ENCODE measurements at regions not wholly inside any gene's neighbourhood (a gene's known extent, or its start where the extent isn't known, plus 50 kb on each side); places are given as distances from the start of the nearest gene placed in this dataset.
A peak's percentile ranks its signal among the peaks of the same experiment; 100 is the strongest.

DNA sequence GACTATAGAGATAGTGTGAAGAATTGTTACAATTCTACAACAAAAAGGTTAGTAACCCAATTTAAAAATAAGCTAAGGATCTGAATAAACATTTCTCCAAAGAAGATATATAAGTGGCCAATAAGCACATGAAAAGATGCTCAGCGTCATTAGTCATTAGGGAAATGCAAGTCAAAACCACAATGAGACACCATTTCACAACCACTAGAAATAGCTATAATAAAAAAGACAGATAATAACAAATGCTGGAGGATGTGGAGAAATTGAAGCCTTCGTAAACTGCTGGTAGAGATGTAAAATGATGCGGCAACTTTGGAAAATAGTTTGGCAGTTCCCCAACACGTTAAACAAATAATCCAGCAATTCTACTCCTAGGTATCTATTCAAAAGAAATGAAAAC lies 366.5 kb upstream of the POU3F3 start:
- no peak for DNase-seq (ENCODE audit: low read depth in 4 of 4, low spot score in 3 of 4)

DNA sequence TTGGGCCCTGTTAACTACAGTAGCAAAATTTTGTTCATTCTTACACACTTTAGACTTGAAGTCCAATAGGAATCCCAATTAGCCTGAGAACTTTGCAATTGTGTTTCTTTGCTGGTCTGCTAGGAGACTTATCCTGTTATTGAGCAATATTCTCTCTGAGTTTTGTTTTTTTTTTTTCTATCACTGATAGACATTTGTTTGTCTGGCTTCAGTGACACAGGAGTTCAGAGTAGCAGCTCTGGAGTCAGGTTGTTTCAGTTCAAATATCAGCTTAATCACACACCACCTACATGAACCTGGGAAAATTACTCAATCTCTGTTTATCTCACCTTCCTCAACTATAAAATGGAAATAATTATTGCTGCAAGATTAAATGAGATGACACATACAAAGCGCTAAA lies 360.2 kb upstream of the POU3F3 start:
- no peak for DNase-seq (ENCODE audit: low read depth in 4 of 4, low spot score in 3 of 4)

DNA sequence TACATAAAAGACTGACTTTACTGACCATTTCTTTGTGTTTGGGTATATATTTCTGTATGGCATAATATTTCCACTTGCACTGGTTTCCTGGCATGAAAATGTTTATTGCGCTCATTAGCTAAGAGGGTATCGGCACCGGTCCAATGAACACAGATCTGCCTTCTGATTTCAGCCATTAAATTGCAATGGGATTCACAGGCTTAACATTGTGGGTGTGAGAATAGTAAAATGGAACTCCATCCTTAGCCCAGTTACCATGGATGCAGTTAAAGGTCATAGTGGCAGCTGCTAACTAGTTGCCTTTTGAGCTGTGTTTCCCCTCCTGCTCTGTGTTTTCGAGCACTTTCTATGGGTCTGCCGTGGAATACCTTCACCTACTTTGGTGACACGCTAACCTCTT lies 352.6 kb upstream of the POU3F3 start:
- DNase-seq (ENCODE audit: low read depth in 4 of 4, low spot score in 3 of 4) = no peak

DNA sequence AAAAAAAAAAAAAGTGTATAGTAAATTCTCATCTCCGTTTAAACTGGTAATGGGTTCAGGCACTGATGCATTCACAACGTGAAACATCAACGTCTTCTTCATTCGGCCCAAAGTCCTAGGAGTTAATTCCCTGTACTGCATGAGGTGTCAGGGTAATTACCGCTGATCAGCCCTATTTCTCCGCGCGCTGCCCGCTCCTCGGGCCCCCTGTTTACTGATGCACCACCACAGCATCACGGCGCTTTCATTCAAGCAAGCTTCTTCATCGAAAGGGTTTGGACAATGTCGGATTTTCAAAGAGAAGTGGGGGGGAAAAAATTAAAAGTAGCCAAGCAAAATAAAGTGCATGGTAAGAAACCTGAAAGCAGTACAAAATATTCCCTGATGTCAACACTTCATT lies 352.0 kb upstream of the POU3F3 start:
- DNase-seq (ENCODE audit: low read depth in 4 of 4, low spot score in 3 of 4) = no peak

DNA sequence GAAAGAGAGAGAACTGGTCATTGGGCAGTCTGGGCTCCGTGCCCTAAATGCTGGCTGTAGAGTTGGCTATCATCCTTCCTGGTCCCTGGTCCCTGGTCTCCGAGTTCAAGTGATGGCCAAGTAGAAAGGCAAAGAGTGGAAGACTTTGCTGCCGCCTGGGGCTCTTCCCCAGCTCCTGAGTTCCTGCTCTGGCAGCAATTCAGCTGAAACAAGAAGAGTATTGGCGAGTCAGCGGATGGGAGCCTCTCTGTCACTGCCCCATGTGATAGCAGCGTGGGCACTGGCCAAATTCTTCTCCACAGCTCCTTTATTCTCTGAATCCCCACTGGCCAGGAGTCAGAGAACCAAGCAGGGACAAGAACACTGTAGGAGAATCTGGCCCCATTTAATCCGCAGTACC lies 351.0 kb upstream of the POU3F3 start:
- DNase-seq (ENCODE audit: low read depth in 4 of 4, low spot score in 3 of 4) = no peak

DNA sequence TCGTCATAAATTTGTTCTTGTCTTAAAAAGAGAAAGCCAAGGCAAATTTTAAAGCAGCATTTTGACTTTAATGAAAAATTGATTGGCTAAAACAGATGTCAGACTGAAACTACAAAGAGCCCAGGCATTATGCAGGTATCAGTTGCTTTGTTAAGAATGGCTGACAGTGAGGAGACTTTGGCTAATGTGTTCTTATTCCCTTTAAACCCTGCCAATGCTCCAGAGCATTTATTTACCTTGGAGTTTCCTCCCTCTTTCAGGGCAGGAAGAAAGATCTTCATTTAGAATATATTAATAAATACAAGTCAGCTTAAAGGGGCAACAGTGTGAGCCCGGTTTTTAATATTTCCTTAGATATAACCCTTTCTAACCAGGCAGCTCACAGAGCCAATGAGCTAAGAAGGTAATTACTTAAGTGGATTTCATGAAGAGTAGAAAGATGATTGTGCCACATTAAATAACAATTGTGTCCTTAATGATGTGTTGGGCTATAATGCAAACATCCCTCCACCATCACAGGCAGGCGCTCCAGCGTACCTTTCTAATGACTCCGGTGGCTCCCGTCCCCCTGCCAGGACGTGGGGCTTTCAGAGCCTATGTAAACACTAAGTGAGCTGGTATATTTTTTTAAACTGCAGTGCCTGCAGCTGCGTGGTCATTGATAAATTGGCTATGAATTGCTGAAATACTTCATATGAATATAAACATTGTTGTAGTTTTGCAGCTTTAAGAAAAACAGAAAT lies 349.4 kb upstream of the POU3F3 start:
- no peak for DNase-seq (ENCODE audit: low read depth in 4 of 4, low spot score in 3 of 4)

DNA sequence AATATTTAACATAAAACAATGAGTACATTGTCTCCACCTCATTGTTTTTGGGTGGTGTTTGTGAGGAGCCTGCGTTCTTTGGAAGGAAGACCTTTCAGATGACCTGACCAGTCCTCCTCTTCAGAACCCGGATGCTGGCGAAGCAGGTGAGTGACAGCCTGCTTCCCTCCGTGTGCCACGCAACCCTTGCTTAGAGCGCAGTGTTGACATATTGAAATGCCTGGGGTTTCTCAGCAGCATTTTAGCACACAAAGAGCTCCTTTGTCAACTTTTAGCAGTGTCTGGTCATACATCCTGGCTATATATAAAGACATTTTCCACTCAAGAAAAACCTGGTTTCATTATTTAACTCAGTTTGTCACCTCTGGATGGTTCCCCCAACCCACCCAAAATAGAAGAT lies 335.7 kb upstream of the POU3F3 start:
- DNase-seq (ENCODE audit: low read depth in 4 of 4, low spot score in 3 of 4) = no peak

DNA sequence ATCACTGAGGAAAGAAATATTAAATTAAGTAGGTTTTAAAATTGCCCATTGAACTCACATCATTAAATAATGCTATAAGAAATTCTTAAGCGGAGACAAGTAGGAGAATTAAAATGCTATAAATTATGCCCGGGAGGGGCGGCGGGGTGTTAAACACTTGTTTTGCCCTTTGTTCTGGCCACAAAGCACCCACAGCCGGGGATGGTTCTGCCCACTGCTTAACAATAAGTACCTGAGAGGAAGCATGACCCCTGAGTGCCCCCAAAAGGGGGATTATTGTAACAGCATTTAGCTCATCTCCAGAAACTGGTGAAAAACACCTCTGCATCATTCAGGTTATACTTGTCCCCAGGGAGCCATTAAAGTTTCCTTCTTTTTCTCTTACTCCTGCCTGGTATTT lies 332.7 kb upstream of the POU3F3 start:
- DNase-seq (ENCODE audit: low read depth in 4 of 4, low spot score in 3 of 4) = peak in 1 of 4 donors; percentile 1

DNA sequence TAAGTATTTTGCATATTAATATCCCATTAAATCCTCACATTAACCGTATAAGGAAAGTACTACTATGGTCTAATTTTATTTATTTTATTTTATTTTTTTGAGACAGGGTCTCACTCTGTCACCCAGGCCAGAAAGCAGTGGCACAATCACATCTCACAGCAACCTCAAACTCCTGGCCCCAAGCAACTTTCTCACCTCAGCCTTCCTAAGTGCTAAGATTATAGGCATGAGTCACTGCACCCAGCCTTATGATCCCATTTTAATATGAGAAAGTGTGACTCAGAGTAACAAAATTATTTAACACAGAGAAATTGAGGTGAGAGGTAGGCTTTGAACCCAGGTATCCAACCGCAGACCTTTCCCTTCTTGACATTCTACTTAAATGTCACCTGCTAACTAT lies 330.0 kb upstream of the POU3F3 start:
- no peak for DNase-seq (ENCODE audit: low read depth in 4 of 4, low spot score in 3 of 4)

DNA sequence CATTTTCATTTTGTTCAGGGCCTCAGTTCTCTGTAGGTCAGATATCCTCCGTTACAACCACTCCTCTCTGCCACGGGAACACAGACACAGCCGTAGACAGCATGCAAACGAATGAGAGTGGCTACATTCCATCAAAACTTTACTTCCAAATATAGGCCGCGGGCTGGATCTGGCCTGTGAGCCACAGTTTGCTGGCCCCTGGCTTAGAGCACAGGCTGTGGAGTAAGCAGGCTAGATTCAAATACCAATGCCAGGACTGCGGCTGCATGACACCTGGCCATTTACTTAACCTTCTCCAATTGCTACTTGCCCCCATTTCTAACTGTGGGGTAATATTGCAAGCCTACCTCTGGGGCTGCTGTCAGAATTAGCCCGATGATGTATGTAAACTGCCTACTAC lies 325.8 kb upstream of the POU3F3 start:
- DNase-seq (ENCODE audit: low read depth in 4 of 4, low spot score in 3 of 4) = no peak

DNA sequence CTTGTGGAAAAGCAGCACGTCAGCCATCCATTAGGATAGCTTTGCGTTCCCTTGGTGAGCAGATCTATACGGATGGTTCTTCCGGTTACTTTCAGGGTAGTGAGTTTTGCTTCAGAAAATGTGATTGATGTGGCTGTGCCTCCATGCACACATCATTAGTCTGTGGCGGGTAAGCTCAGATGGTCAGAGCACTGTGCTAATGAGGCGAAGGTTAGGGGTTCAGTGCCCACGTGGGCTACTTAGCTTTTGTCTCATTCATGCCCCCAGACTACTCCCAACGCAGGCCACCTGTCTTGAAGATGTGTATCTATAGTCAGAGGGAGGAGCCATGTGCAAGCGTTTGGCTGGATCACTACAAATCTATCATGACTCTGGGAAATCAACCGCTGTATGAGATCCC lies 322.8 kb upstream of the POU3F3 start:
- no peak for DNase-seq (ENCODE audit: low read depth in 4 of 4, low spot score in 3 of 4)

DNA sequence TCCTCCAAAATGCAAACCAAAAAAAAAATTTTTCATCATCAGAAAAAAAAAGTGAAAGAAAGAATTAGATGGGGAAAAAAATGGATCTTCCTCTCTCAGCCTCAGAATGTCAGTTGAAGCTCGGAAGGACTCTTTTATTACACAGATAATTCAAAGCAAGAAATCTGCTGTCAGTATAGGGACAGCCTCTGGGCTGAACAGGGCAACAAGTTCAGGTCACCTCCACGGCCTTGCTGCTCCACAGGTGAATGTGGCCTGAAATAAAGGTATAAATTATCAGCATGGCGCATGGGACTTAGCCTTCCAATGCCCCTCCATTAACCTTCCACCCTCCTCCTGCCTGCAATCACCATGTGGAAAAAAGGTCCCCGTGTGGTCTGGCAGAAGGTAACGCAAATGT lies 316.8 kb upstream of the POU3F3 start:
- DNase-seq (ENCODE audit: low read depth in 4 of 4, low spot score in 3 of 4) = no peak

DNA sequence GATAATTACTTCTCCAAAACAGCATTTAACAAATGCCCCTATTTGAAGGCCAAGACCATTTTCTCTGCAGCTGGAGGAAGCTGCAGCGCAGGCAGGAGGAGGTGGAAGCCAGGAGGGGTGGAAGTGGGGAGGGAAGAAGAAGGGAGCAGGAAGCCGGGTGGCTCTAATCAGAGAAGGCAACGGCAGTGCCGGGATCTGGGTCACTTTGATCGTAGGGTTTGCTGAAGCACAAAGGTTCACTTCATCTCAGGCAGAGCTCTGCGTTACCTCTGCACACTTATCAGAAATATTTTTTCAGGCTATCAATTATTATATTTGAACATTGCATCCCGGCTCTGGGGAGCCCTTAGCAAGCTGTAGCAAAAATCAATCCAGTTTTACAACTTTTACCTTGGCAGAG lies 315.8 kb upstream of the POU3F3 start:
- DNase-seq (ENCODE audit: low read depth in 4 of 4, low spot score in 3 of 4) = no peak

DNA sequence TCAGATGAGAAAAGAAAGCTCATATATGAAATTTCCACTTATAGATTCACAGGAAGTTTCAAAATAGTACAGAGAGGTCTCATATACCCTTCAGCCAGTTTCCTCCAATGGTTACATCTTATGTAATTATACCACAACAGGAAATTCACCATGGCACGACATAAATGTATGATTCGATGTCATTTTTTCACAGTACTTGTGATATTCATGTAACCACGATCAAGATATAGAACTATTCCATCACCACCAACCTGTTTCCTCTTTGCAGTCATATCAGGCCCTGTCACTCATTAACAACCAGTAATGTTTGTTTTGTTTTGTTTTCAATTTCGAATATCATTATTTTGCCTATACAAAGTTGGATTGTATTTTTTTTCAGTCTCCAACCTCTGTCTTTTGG lies 314.3 kb upstream of the POU3F3 start:
- DNase-seq (ENCODE audit: low read depth in 4 of 4, low spot score in 3 of 4) = no peak

DNA sequence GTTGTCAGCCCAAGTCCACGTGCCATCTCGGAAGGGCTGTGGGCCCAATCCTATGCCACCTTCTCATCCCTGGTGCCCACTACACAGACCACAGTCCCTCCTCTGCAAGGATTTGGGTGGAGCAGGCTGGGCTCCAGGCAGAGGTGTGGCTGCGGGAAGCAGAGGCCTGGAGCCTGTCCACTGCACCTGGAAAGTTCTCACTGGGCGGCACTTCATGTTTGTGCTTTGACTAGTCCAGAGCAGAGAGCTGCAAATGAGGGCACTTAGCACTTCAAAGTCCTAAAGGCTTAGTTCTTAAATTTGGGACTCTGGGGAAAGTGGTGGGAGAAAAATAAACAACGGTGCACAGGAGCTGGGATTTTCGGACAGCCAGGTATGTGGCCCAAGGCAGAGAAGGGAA lies 308.9 kb upstream of the POU3F3 start:
- DNase-seq (ENCODE audit: low read depth in 4 of 4, low spot score in 3 of 4) = no peak

DNA sequence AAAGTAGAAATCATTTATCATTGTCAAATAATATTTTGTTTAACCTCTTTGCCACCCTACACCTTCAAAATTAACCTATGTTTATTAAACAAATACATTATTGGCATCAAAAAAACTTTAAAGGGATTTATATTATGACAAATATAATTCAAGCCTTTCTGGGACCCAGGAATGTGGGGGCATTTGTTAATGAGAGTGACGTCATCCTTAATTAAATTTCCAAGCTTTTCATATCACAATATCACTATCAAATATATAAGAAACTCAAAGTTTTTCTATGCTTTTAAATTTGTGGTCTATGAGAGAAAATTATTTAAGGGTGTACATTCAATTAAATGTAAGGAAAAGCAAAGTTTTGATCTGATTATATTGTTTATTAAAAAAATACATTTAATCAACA lies 307.4 kb upstream of the POU3F3 start:
- DNase-seq (ENCODE audit: low read depth in 4 of 4, low spot score in 3 of 4) = no peak

DNA sequence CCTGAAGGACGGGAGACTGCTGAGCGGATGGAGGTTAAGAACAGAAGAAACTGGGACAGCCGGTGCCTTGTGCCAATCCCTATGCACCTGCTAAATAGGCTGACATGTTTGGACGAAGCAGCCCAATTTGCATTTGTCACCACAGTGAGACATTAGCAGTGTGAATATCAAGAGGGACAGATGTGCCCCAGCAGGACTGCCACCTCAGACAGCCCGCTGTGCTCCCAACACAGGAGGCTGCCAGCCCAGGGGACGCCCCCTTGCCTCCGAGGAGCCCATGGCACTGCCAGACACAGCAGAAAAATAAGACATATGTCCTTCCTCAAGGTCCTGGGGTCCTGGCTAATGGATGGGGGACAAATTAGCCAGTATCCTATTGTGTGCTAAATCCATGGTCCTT lies 306.7 kb upstream of the POU3F3 start:
- DNase-seq (ENCODE audit: low read depth in 4 of 4, low spot score in 3 of 4) = no peak

DNA sequence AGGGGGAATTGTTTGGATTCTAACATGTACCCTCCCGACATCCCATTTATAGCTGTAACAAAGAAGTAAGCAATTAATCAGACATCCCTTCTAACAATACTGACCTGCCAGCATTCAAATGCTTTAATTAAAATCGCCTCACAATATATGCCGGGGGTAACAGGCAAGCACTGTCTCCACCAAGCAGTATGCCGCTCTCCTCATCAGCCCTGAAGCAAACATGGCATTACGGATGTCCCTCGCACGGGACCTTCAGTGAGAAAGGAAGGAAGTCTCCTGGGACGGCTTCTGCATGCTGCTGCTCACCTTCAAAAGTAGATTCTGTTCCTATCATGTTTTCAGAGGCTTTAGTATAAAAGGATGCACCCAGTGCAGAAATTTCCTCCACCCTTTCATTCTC lies 292.7 kb upstream of the POU3F3 start:
- DNase-seq (ENCODE audit: low read depth in 4 of 4, low spot score in 3 of 4) = no peak

DNA sequence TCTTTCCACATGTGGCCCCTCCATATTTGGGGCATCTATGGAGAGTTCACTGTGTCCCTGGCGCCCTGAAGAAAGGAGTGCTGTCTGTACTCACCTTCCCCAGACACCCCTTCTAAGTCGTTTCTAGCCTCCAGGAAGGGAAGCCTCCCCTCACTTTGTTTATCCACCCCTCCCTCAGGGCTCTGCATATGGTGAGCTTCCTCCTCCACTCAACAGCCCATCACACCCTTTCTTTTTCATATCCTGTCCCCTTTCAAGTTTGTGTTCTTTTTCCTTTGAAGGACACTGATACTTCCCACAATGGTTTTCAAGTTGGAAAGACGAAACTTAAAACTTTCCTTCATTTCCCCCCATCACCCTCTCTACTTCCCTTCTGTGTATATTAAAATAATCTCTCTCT lies 291.4 kb upstream of the POU3F3 start:
- no peak for DNase-seq (ENCODE audit: low read depth in 4 of 4, low spot score in 3 of 4)

DNA sequence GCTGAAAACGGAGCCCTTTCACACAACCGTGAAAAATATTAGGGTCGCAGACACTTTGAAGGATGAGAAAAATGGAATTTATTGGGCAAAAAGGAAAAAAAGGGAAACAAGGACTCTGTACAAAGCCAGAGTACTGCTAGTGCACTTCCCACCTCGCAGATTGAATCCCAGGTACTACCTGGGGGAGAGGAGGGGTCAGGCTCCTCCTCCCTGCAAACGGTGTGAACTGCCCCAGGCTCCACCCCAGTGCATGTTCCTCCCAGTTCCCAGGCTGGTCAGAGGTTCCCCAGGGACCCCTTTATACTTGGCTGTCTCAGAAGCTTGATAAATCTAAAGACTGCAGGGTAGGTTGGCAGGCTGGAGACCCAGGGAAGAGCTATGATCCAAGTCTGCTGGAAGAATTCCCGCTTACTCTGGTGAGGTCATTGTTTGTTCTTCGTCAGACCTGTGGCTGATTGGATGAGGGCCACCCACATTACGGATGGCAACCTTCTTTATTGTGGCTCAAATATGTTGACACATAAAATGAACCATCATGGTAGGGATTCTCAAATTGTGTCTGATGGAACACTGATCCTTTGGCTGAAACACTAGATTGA lies 290.4 kb upstream of the POU3F3 start:
- DNase-seq (ENCODE audit: low read depth in 4 of 4, low spot score in 3 of 4) = no peak

DNA sequence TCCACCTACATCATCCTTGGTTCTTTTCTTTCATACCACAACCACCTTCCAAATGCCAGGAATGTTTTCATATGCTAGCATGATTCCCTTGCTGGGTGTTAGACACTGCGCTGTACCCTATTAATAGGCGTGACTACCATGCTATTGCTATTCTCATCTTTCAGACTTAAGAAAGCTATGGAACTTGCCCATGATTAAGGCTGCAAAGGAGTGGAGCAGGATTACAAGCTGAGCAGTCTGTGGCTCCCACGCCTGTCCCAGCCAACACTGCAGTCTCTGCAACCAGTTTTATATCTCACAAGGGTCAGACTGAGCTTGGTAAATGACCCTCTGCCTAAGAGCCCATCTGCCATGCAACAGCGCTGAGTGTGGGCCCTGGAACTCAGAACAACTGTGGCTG lies 285.7 kb upstream of the POU3F3 start:
- no peak for DNase-seq (ENCODE audit: low read depth in 4 of 4, low spot score in 3 of 4)

DNA sequence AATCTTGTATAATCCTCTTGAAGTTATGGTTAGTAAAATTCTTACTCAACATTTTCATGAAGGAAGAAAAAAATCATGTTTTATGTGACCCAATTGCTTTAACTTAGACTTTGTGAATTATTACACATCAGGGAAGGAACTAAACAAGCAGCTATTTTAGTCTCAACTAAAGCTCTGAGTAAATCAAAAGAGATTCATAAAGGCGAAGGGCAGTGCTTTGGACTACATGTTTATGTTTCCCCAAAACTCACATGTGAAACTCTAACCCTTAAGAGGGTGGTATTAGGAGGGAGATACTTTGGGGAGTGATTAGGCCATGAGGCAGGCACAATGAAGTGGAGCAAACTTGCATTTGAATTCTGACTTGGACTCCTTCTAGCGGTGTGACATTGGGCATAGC lies 283.7 kb upstream of the POU3F3 start:
- no peak for DNase-seq (ENCODE audit: low read depth in 4 of 4, low spot score in 3 of 4)

DNA sequence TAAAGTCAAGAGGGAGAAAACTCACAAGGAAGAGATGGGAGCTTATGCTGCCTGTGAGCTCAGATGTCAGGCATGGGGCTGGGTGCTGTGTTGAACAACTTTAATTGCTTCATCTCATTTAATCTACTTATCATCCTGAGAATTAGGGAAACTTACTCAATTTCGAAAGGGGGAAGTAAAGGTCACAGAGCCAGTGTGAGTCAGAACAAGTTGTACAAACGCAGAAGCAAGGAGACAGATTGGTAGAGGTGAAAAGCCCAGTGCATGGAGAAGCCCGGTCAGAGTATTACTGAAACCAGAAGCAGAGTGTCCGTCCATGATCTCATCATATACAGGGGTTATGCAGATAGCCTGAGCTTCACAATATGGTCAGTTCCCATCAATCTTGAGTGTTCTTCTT lies 281.1 kb upstream of the POU3F3 start:
- DNase-seq (ENCODE audit: low read depth in 4 of 4, low spot score in 3 of 4) = no peak

All from right renal pelvis (tissue), 4 donors.